ENCODE measurements at regions not wholly inside any gene's neighbourhood (a gene's known extent, or its start where the extent isn't known, plus 50 kb on each side); places are given as distances from the start of the nearest gene placed in this dataset.

DNA sequence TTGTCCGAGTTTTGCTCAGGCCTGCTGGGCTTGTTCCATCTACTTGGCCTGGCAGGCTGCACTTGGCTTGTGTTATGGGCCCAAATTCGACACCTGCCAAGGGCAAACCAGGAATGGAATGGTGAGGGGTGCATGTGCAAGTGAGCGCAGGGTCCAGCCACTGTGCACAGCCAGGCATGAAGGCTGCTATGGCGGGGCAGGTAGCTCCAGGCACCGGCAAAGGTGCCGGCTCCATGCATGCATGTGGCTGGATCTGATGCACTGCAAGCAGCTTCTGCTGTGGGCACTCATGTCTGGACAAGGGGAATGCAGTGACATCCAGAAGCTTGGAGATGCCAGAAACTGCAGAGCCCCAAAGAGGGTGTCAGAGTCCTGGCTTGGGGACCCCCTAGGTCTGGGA lies 463.0 kb downstream of the EPHA3 start:
- no peak overlapping the region for H3K27ac ChIP-seq
- H3K9me3 ChIP-seq: no peaks in the 10 kb centered on the region
- no peak overlapping the region for H3K4me3 ChIP-seq
- TF ChIP-seq CTCF (IDR thresholded peaks at IDR 0.05): no peak
- TF ChIP-seq POLR2A (IDR thresholded peaks at IDR 0.05): no peak
- H3K4me1 ChIP-seq: no peaks in the 10 kb centered on the region
- no peaks in the 10 kb centered on the region for H3K27me3 ChIP-seq
- DNase-seq: no peak
- H3K36me3 ChIP-seq: no peaks in the 10 kb centered on the region

DNA sequence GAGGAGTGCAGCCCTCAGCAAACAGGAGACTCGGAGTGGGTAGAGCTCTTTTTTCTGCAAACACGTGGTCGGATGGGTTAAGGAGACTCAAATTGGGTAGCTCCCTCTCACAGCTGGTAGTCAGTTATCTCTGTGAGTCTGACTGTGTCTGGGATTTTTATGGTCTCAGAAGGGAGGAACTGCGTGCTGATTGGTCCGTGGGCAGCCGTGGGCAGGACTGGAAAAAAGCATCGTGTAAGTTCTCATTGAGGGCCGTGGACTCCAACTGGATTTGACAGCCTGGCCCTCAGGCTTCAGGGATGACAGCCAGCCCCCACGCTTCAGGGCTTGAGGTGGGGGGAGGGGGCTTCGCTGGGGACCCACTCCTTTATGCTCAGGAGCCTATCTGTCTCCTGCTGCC lies 463.9 kb downstream of the EPHA3 start:
- no peaks in the 10 kb centered on the region for H3K36me3 ChIP-seq
- H3K27me3 ChIP-seq: no peaks in the 10 kb centered on the region
- no peaks in the 10 kb centered on the region for H3K9me3 ChIP-seq
- no peak overlapping the region for H3K27ac ChIP-seq
- DNase-seq: no peak
- H3K4me1 ChIP-seq: no peaks in the 10 kb centered on the region
- no peak overlapping the region for H3K4me3 ChIP-seq
- TF ChIP-seq POLR2A (IDR thresholded peaks at IDR 0.05) (no peak), CTCF (IDR thresholded peaks at IDR 0.05) (no peak)

GRCh38 chr3:89571707-89572106 lies 464.3 kb downstream of the EPHA3 start:
- H3K4me1 ChIP-seq: no peaks in the 10 kb centered on the region
- TF ChIP-seq CTCF (IDR thresholded peaks at IDR 0.05) (no peak), POLR2A (IDR thresholded peaks at IDR 0.05) (no peak)
- no peaks in the 10 kb centered on the region for H3K9me3 ChIP-seq
- H3K27ac ChIP-seq: no peak overlapping the region
- no peaks in the 10 kb centered on the region for H3K36me3 ChIP-seq
- H3K4me3 ChIP-seq: no peak overlapping the region
- no peaks in the 10 kb centered on the region for H3K27me3 ChIP-seq
- no peak for DNase-seq

GRCh38 chr3:89572261-89572660 lies 464.8 kb downstream of the EPHA3 start:
- Histone ChIP-seq H3K4me3 (no peak overlapping the region), H3K9me3 (no peaks in the 10 kb centered on the region), H3K27me3 (no peaks in the 10 kb centered on the region), H3K4me1 (no peaks in the 10 kb centered on the region), H3K36me3 (no peaks in the 10 kb centered on the region), H3K27ac (no peak overlapping the region)
- DNase-seq: no peak
- TF ChIP-seq POLR2A (IDR thresholded peaks at IDR 0.05) (no peak), CTCF (IDR thresholded peaks at IDR 0.05) (no peak)

- no peaks in the 10 kb centered on the region for H3K9me3 ChIP-seq
- no peaks in the 10 kb centered on the region for H3K27me3 ChIP-seq
- no peak overlapping the region for H3K27ac ChIP-seq
- H3K36me3 ChIP-seq: no peaks in the 10 kb centered on the region
- no peak for DNase-seq
- no peak for TF ChIP-seq POLR2A (IDR thresholded peaks at IDR 0.05)
- H3K4me1 ChIP-seq: no peaks in the 10 kb centered on the region
- no peak overlapping the region for H3K4me3 ChIP-seq
Measured at GRCh38 chr3:89576417-89576816, 469.0 kb downstream of the EPHA3 start.

DNA sequence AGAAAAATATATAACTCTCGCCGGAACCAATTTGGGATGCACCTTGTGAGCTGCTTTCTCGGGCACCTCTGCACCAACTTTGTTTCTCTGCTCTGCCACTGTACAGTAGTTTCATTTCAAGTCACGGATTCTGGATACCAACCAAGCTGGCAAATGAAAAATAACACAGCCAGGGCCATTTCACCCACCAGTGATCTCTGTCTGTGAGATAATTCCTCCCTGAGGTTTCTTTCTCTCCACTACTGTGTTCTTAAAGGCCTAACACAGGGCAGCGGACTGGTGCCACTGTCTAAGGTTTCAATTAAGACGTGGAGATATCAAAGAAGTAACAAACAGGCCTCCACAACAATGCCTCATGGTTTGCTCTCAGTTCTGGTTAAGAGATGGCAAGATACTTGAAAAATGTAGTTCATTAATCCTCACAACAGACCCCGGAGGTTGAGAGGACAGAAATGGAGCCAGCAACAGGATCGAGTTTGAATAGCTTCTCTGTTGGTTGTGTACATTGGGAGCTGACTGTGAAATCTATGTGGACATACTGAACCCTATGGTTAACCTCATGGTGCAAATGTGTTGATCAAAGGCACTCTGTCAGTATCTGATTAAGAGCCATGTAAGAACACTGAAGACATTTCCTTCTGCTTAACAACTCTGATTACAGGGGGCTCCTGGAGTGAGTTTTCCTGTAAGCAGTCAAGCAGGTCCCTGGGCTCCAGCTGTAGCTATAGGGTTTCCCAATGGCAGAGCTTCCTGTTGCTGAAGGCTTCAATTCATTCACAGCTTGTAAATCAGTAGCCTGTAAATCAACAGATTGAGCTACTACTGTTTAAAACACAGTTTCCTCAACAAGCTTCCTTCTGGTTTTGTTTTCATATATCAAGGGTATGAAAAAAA lies 470.5 kb downstream of the EPHA3 start:
- TF ChIP-seq CTCF (IDR thresholded peaks at IDR 0.05) (no peak), POLR2A (IDR thresholded peaks at IDR 0.05) (no peak)
- DNase-seq: no peak
- Histone ChIP-seq H3K4me3 (no peak overlapping the region), H3K27ac (no peak overlapping the region), H3K4me1 (no peaks in the 10 kb centered on the region), H3K27me3 (no peaks in the 10 kb centered on the region), H3K36me3 (no peaks in the 10 kb centered on the region), H3K9me3 (no peaks in the 10 kb centered on the region)

All from Peyer's patch (tissue), 4 donors.